Endothelial cell of umbilical vein (primary cell): ENCODE measurements at regions not wholly inside any gene's neighbourhood (a gene's known extent, or its start where the extent isn't known, plus 50 kb on each side); places are given as distances from the start of the nearest gene placed in this dataset.

ENCODE experiments used
- BruUV-seq: library from RNA; stranded (reverse); fragments of 400-500 nt; replicated peaks from 2 replicates; lab custom pipeline; 2021; lab: Mats Ljungman, UMichigan
- CTCF ChIA-PET: fragments of 300-600, 350-600 bp; sonication (Branson Sonifier 250); formaldehyde crosslinking; loops from one replicate; lab custom pipeline; 2021; ENCODE audit warnings: antibody characterized with exemption, inconsistent platforms; lab: Charles Lee
- POLR2A ChIA-PET: fragments of 300-600, 350-600 bp; sonication (Branson Sonifier 250); formaldehyde crosslinking; loops from one replicate; lab custom pipeline; 2021; ENCODE audit warnings: antibody characterized with exemption, inconsistent platforms; lab: Charles Lee
- DNase-seq: peaks from one replicate; pipeline ENCODE4 v3.0.0-alpha.2; 2011; ENCODE audit warnings: low read depth, low spot score
- FAIRE-seq: peaks from 2 replicates; lab custom pipeline; 2011; peaks lifted over from hg19 to GRCh38; lab: Jason Lieb, UNC
- H2AFZ ChIP-seq: 2 replicates; pipeline ENCODE4 v1.6.0; 2012; ENCODE audit warnings: low read depth, low read length, control low read depth, inconsistent platforms
- H3K27ac ChIP-seq: 2 replicates; pipeline ENCODE4 v1.5.1; 2011; ENCODE audit warnings: low read depth, mild to moderate bottlenecking, control low read depth, low read length, moderate library complexity; ENCODE audit not compliant: insufficient read depth
- H3K27me3 ChIP-seq, 2 experiments: 2 replicates each; pipeline versions ENCODE4 v1.6.0 to v1.6.1; 2011; ENCODE audit warnings: low read length in 2 of 2, mixed read lengths in 1 of 2; ENCODE audit not compliant: control insufficient read depth in 2 of 2, insufficient read depth in 2 of 2
- H3K36me3 ChIP-seq, 2 experiments: 2 replicates in 1 of 2; 3 replicates in 1 of 2; pipeline ENCODE4 v1.5.1; 2011; ENCODE audit warnings: low read length in 2 of 2, mild to moderate bottlenecking in 1 of 2, moderate library complexity in 1 of 2; ENCODE audit not compliant: control insufficient read depth in 2 of 2, insufficient read depth in 2 of 2; ENCODE audit errors: extremely low read depth in 1 of 2
- H3K4me1 ChIP-seq: 3 replicates; pipeline ENCODE4 v1.5.1; 2011; ENCODE audit warnings: mild to moderate bottlenecking, low read length; ENCODE audit not compliant: control insufficient read depth, insufficient read depth; ENCODE audit errors: extremely low read depth
- H3K4me2 ChIP-seq: 2 replicates; pipeline ENCODE4 v1.6.1; 2011; ENCODE audit warnings: low read length, control low read depth, mixed read lengths; ENCODE audit not compliant: insufficient read depth
- H3K4me3 ChIP-seq, 3 experiments: fragments of 200-600 bp in 1 of 3; sonication (generic), shearing (Covaris generic) in 1 of 3; replicated peaks in 1 of 3; 2 replicates each; pipeline ENCODE4 v1.5.1; 2011 to 2016; ENCODE audit warnings: control low read depth in 3 of 3, low read length in 3 of 3, mild to moderate bottlenecking in 2 of 3, inconsistent platforms in 1 of 3, low read depth in 1 of 3, moderate library complexity in 1 of 3; ENCODE audit not compliant: insufficient read depth in 1 of 3
- H3K79me2 ChIP-seq: 2 replicates; pipeline ENCODE4 v1.6.0; 2012; ENCODE audit warnings: low read length, inconsistent platforms; ENCODE audit not compliant: control insufficient read depth, insufficient read depth
- H3K9ac ChIP-seq: replicated peaks from 2 replicates; pipeline ENCODE3; 2011; ENCODE audit warnings: low read length, control low read depth; ENCODE audit not compliant: insufficient read depth; ENCODE audit errors: extremely low read depth
- H3K9me1 ChIP-seq: replicated peaks from 3 replicates; pipeline ENCODE4 v1.6.0; 2011; ENCODE audit warnings: mild to moderate bottlenecking, low read length; ENCODE audit not compliant: control insufficient read depth, insufficient read depth; ENCODE audit errors: extremely low read depth
- H3K9me3 ChIP-seq: replicated peaks from 2 replicates; pipeline ENCODE4 v1.5.1; 2012; ENCODE audit warnings: low read length, inconsistent platforms; ENCODE audit not compliant: control insufficient read depth, insufficient read depth
- H4K20me1 ChIP-seq: replicated peaks from 2 replicates; pipeline ENCODE3; 2011; ENCODE audit warnings: mild to moderate bottlenecking, low read length; ENCODE audit not compliant: control insufficient read depth, insufficient read depth; ENCODE audit errors: extremely low read depth
- EZH2 ChIP-seq: IDR thresholded peaks from 2 replicates; pipeline ENCODE4 v1.6.1; 2012; ENCODE audit warnings: borderline replicate concordance, low read depth, mild to moderate bottlenecking, moderate library complexity, low read length, inconsistent platforms; ENCODE audit not compliant: severe bottlenecking
- FOS ChIP-seq: IDR thresholded peaks from 2 replicates; pipeline ENCODE4 v1.6.1; 2011; ENCODE audit warnings: mild to moderate bottlenecking, low read length, moderate library complexity, borderline replicate concordance; ENCODE audit not compliant: insufficient read depth
- GATA2 ChIP-seq: IDR thresholded peaks from 2 replicates; pipeline ENCODE4 v1.7.0; 2011; ENCODE audit warnings: low read depth, mild to moderate bottlenecking, moderate library complexity, mixed read lengths, low read length; ENCODE audit not compliant: insufficient read length, insufficient read depth
- JUN ChIP-seq: IDR thresholded peaks from 2 replicates; pipeline ENCODE4 v1.6.1; 2011; ENCODE audit warnings: borderline replicate concordance, low read depth; ENCODE audit not compliant: insufficient read length, insufficient read depth
- MYC ChIP-seq: IDR thresholded peaks from one replicate; pipeline ENCODE4 v1.6.1; 2011; ENCODE audit warnings: mild to moderate bottlenecking, low read depth, low read length
- POLR2A ChIP-seq: IDR thresholded peaks from 2 replicates; pipeline ENCODE4 v1.6.1; 2012; ENCODE audit warnings: low read depth, mild to moderate bottlenecking, control low read depth, low read length
- POLR2AphosphoS5 ChIP-seq: IDR thresholded peaks from 2 replicates; pipeline ENCODE4 v1.6.1; 2012; ENCODE audit warnings: low read depth, mild to moderate bottlenecking, control low read depth, low read length, moderate library complexity; ENCODE audit not compliant: insufficient read depth
- dilution Hi-C: fragments of 300-500 bp; cut with MboI; formaldehyde crosslinking; loops from one replicate; pipeline ENCODE4 v1.15.0; 2019; ENCODE audit warnings: low sequenced_read_pairs; ENCODE audit not compliant: extremely low pct_ligation_motif_present
- intact Hi-C: fragments of 100-400 bp; cut with micrococcal nuclease; formaldehyde crosslinking; loops from one replicate; pipeline ENCODE4 v1.10.0; 2022
- TF ChIP-seq, protein P1 (sequence below), 2 donors: IDR thresholded peaks; 1 replicate in 1 of 2; 2 replicates in 1 of 2; pipeline ENCODE4 v1.5.1; 2011; ENCODE audit warnings: low read length in 2 of 2, mild to moderate bottlenecking in 2 of 2, moderate library complexity in 2 of 2, control low read depth in 1 of 2, inconsistent platforms in 1 of 2, low read depth in 1 of 2; ENCODE audit not compliant: insufficient read depth in 1 of 2; ENCODE audit errors: extremely low read depth in 1 of 2
- TF ChIP-seq, protein P2 (sequence below): IDR thresholded peaks from 2 replicates; pipeline ENCODE4 v1.6.1; 2011; ENCODE audit not compliant: insufficient read depth, insufficient read length

GRCh38 chr1:215457213-215457612, 109.9 kb upstream of the KCTD3 start:
- TF ChIP-seq POLR2AphosphoS5 (no peak), EZH2 (no peak), POLR2A (no peak)
- H4K20me1 ChIP-seq, result no peaks in the 10 kb centered on the region
- no peak overlapping the region for H3K4me3 ChIP-seq
- POLR2A ChIA-PET, result no interaction called here
- no peak overlapping the region for H3K9ac ChIP-seq
- H3K27me3 ChIP-seq, result no peaks in the 10 kb centered on the region
- H3K9me3 ChIP-seq, result no peaks in the 10 kb centered on the region
- intact Hi-C loops, result no loop called here
- BruUV-seq, result no TSS peak
- DNase-seq, result no peak
- no peak overlapping the region for H2AFZ ChIP-seq
- H3K79me2 ChIP-seq, result no peaks in the 10 kb centered on the region
- no peak overlapping the region for H3K27ac ChIP-seq
- no peaks in the 10 kb centered on the region for H3K4me1 ChIP-seq
- no peaks in the 10 kb centered on the region for H3K36me3 ChIP-seq
- CTCF ChIA-PET, result no interaction called here
- FAIRE-seq, result no peak
- no peaks in the 10 kb centered on the region for H3K9me1 ChIP-seq
- no peak overlapping the region for H3K4me2 ChIP-seq
- dilution Hi-C loops, result no loop called here

DNA sequence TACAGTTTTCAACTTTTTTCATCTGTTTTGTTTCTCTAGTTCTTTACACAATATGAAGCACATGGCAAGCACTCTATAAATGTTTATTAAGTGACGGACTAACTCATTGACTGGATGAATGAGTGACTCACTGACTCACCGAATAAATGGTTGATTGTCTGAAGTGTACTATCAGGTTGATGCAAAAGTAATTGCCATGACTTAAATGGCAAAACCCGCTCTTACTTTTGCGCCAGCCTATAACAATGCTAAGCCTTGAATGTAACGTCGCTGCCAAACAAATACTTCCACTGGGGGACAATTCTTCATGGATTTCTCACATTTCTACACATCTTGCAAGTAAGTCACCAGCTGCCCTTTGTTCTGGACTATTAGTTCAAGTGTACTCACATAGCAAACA, 109.0 kb upstream of the KCTD3 start:
- Histone ChIP-seq H3K79me2 (no peaks in the 10 kb centered on the region), H3K4me3 (no peak overlapping the region), H3K9me3 (no peaks in the 10 kb centered on the region), H3K27ac (no peak overlapping the region), H3K4me1 (no peaks in the 10 kb centered on the region), H3K4me2 (no peak overlapping the region), H3K27me3 (no peaks in the 10 kb centered on the region), H3K9ac (no peak overlapping the region), H3K9me1 (no peaks in the 10 kb centered on the region), H4K20me1 (no peaks in the 10 kb centered on the region), H3K36me3 (no peaks in the 10 kb centered on the region), H2AFZ (no peak overlapping the region)
- BruUV-seq, result no TSS peak
- TF ChIP-seq POLR2A, result no peak
- no peak for TF ChIP-seq POLR2AphosphoS5
- TF ChIP-seq, protein P1, sequence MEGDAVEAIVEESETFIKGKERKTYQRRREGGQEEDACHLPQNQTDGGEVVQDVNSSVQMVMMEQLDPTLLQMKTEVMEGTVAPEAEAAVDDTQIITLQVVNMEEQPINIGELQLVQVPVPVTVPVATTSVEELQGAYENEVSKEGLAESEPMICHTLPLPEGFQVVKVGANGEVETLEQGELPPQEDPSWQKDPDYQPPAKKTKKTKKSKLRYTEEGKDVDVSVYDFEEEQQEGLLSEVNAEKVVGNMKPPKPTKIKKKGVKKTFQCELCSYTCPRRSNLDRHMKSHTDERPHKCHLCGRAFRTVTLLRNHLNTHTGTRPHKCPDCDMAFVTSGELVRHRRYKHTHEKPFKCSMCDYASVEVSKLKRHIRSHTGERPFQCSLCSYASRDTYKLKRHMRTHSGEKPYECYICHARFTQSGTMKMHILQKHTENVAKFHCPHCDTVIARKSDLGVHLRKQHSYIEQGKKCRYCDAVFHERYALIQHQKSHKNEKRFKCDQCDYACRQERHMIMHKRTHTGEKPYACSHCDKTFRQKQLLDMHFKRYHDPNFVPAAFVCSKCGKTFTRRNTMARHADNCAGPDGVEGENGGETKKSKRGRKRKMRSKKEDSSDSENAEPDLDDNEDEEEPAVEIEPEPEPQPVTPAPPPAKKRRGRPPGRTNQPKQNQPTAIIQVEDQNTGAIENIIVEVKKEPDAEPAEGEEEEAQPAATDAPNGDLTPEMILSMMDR (IDR thresholded peaks at IDR 0.05; ENCODE audit: extremely low read depth in 1 of 2, insufficient read depth in 1 of 2, low read depth in 1 of 2, low read length in 2 of 2), result no peak
- TF ChIP-seq, protein P2, sequence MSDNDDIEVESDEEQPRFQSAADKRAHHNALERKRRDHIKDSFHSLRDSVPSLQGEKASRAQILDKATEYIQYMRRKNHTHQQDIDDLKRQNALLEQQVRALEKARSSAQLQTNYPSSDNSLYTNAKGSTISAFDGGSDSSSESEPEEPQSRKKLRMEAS, result no peak
- TF ChIP-seq GATA2, result no peak
- TF ChIP-seq EZH2, result no peak
- no peak for TF ChIP-seq MYC
- TF ChIP-seq FOS, result no peak
- no peak for TF ChIP-seq JUN
- CTCF ChIA-PET, result interaction anchor here (1.0 kb wide), 1 partner anchor 14 kb away, joined by 3 read pairs; no protein-coding TSS in a partner anchor
- dilution Hi-C loops (no loop called here), intact Hi-C loops (no loop called here)
- POLR2A ChIA-PET, result no interaction called here
- DNase-seq, result no peak
- no peak for FAIRE-seq
